ENCODE measurements at regions not wholly inside any gene's neighbourhood (a gene's known extent, or its start where the extent isn't known, plus 50 kb on each side); places are given as distances from the start of the nearest gene placed in this dataset.

- DNase-seq (ENCODE audit: low spot score): no peak
Observed at GRCh38 chr16:85173981-85174751, 61.9 kb upstream of the CIBAR2 start.

- no peak for DNase-seq (ENCODE audit: low spot score)
Observed at GRCh38 chr16:85174871-85175723, 62.8 kb upstream of the CIBAR2 start.

GRCh38 chr16:85175724-85176233, 63.5 kb upstream of the CIBAR2 start:
- no peak for DNase-seq (ENCODE audit: low spot score)

- DNase-seq (ENCODE audit: low spot score): no peak
Observed at GRCh38 chr16:85176541-85177447, 64.5 kb upstream of the CIBAR2 start.

GRCh38 chr16:85177448-85177846, 65.2 kb upstream of the CIBAR2 start:
- DNase-seq (ENCODE audit: low spot score): no peak

GRCh38 chr16:85178006-85178591, 65.8 kb upstream of the CIBAR2 start:
- no peak for DNase-seq (ENCODE audit: low spot score)

- DNase-seq (ENCODE audit: low spot score): no peak
Observed at GRCh38 chr16:85178596-85178995, 66.3 kb upstream of the CIBAR2 start.

GRCh38 chr16:85179344-85180046, 67.2 kb upstream of the CIBAR2 start:
- no peak for DNase-seq (ENCODE audit: low spot score)

GRCh38 chr16:85180047-85180826, 68.0 kb upstream of the CIBAR2 start:
- no peak for DNase-seq (ENCODE audit: low spot score)

- DNase-seq (ENCODE audit: low spot score): no peak
Observed at GRCh38 chr16:85180827-85181738, 68.8 kb upstream of the CIBAR2 start.

- DNase-seq (ENCODE audit: low spot score): no peak
Observed at GRCh38 chr16:85181739-85182129, 69.5 kb upstream of the CIBAR2 start.

- DNase-seq (ENCODE audit: low spot score): no peak
Observed at GRCh38 chr16:85182286-85182685, 70.0 kb upstream of the CIBAR2 start.

GRCh38 chr16:85182774-85183173, 70.5 kb upstream of the CIBAR2 start:
- DNase-seq (ENCODE audit: low spot score): no peak

GRCh38 chr16:85183564-85183963, 71.3 kb upstream of the CIBAR2 start:
- no peak for DNase-seq (ENCODE audit: low spot score)

GRCh38 chr16:85184404-85184803, 72.1 kb upstream of the CIBAR2 start:
- no peak for DNase-seq (ENCODE audit: low spot score)

GRCh38 chr16:85185303-85186100, 73.2 kb upstream of the CIBAR2 start:
- no peak for DNase-seq (ENCODE audit: low spot score)

- no peak for DNase-seq (ENCODE audit: low spot score)
Observed at GRCh38 chr16:85187002-85187401, 74.7 kb upstream of the CIBAR2 start.

GRCh38 chr16:85187447-85187846, 75.2 kb upstream of the CIBAR2 start:
- DNase-seq (ENCODE audit: low spot score): no peak
